ENCODE measurements at regions not wholly inside any gene's neighbourhood (a gene's known extent, or its start where the extent isn't known, plus 50 kb on each side); places are given as distances from the start of the nearest gene placed in this dataset.
"Not testable (repeated sequence)": the region's sequence is repeated elsewhere in the genome, so short reads cannot be mapped to it uniquely, and the experiment has no call there.

DNA sequence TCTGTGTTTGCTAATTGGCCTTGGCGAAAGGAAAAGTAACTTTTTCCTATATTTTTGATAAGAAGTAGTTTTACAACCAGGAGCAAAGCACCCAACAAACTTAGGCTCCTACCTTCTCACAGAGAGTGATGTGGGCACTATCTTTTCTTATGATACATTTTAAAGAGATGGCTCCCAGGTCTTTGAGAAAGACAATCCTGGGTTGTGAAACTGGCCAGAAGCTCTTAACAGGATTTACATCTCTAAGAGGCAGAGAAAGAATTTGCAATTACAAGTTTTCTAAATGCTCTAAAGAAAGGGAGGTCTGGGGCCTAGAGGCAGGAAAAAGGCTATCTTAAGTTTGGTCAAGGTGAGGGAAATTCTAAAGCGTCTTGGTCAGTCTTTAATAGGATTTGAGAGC, 609.7 kb downstream of the VGLL3 start:
- no peak overlapping the region for H2AFZ ChIP-seq (ENCODE audit: low read depth, low read length)
- no peaks in the 10 kb centered on the region for H3K79me2 ChIP-seq (ENCODE audit: low read length)
- no peaks in the 10 kb centered on the region for H3K9me3 ChIP-seq (ENCODE audit: insufficient read depth, low read length)
- TF ChIP-seq, protein P1, sequence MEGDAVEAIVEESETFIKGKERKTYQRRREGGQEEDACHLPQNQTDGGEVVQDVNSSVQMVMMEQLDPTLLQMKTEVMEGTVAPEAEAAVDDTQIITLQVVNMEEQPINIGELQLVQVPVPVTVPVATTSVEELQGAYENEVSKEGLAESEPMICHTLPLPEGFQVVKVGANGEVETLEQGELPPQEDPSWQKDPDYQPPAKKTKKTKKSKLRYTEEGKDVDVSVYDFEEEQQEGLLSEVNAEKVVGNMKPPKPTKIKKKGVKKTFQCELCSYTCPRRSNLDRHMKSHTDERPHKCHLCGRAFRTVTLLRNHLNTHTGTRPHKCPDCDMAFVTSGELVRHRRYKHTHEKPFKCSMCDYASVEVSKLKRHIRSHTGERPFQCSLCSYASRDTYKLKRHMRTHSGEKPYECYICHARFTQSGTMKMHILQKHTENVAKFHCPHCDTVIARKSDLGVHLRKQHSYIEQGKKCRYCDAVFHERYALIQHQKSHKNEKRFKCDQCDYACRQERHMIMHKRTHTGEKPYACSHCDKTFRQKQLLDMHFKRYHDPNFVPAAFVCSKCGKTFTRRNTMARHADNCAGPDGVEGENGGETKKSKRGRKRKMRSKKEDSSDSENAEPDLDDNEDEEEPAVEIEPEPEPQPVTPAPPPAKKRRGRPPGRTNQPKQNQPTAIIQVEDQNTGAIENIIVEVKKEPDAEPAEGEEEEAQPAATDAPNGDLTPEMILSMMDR (IDR thresholded peaks at IDR 0.05; ENCODE audit: low read depth, low read length), result no peak
- TF ChIP-seq EZH2phosphoT487 (IDR thresholded peaks at IDR 0.05; ENCODE audit: low read depth), result no peak
- H3K9ac ChIP-seq (ENCODE audit: low read length), result no peak overlapping the region
- H3K4me1 ChIP-seq (ENCODE audit: low read length), result no peaks in the 10 kb centered on the region
- no peak overlapping the region for H3K4me2 ChIP-seq (ENCODE audit: low read length)
- H3K27me3 ChIP-seq (ENCODE audit: low read depth, low read length), result no peaks in the 10 kb centered on the region
- no peak overlapping the region for H3K27ac ChIP-seq (ENCODE audit: low read length)
- no peaks in the 10 kb centered on the region for H3K36me3 ChIP-seq (replicated peaks; ENCODE audit: low read depth, low read length)
- H4K20me1 ChIP-seq (ENCODE audit: insufficient read depth, low read length), result no peaks in the 10 kb centered on the region
- no peak overlapping the region for H3K4me3 ChIP-seq (ENCODE audit: low read length)

DNA sequence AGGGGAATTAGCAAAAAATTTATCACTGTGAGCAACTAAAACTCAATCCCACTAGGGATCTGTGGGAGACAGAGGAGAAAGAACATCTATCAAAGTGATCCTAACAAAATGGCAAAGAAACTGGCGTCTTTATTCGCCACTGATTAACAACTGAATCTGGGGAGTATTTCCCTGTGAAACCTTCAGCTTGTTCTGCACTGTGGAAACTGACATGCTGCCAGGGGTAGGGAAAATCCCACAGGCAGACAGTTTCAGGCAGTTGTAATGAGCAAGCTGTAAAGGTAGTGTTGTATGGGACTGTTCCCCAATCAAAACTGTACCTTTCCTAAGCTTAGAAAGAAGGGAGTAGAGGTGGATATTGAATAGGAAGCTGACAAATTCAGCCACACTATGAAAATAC, 611.7 kb downstream of the VGLL3 start:
- Histone ChIP-seq H4K20me1 (ENCODE audit: insufficient read depth, low read length) (no peaks in the 10 kb centered on the region), H3K9me3 (ENCODE audit: insufficient read depth, low read length) (no peaks in the 10 kb centered on the region), H3K27me3 (ENCODE audit: low read depth, low read length) (no peaks in the 10 kb centered on the region), H3K9ac (ENCODE audit: low read length) (no peak overlapping the region), H3K4me1 (ENCODE audit: low read length) (no peaks in the 10 kb centered on the region), H3K4me3 (ENCODE audit: low read length) (no peak overlapping the region), H2AFZ (ENCODE audit: low read depth, low read length) (no peak overlapping the region), H3K4me2 (ENCODE audit: low read length) (no peak overlapping the region), H3K79me2 (ENCODE audit: low read length) (no peaks in the 10 kb centered on the region), H3K36me3 (replicated peaks; ENCODE audit: low read depth, low read length) (no peaks in the 10 kb centered on the region), H3K27ac (ENCODE audit: low read length) (no peak overlapping the region)
- TF ChIP-seq, protein P1 (IDR thresholded peaks at IDR 0.05; ENCODE audit: low read depth, low read length), result no peak
- no peak for TF ChIP-seq EZH2phosphoT487 (IDR thresholded peaks at IDR 0.05; ENCODE audit: low read depth)

- Histone ChIP-seq H3K9ac (ENCODE audit: low read length) (no peak overlapping the region), H3K79me2 (ENCODE audit: low read length) (no peaks in the 10 kb centered on the region), H3K27me3 (ENCODE audit: low read depth, low read length) (no peaks in the 10 kb centered on the region), H3K4me2 (ENCODE audit: low read length) (no peak overlapping the region), H3K36me3 (replicated peaks; ENCODE audit: low read depth, low read length) (no peaks in the 10 kb centered on the region), H3K4me1 (ENCODE audit: low read length) (no peaks in the 10 kb centered on the region), H3K4me3 (ENCODE audit: low read length) (no peak overlapping the region), H3K27ac (ENCODE audit: low read length) (no peak overlapping the region), H3K9me3 (ENCODE audit: insufficient read depth, low read length) (no peaks in the 10 kb centered on the region), H4K20me1 (ENCODE audit: insufficient read depth, low read length) (no peaks in the 10 kb centered on the region), H2AFZ (ENCODE audit: low read depth, low read length) (no peak overlapping the region)
- no peak for TF ChIP-seq EZH2phosphoT487 (IDR thresholded peaks at IDR 0.05; ENCODE audit: low read depth)
- TF ChIP-seq, protein P1 (IDR thresholded peaks at IDR 0.05; ENCODE audit: low read depth, low read length), result no peak
Observed at GRCh38 chr3:86378829-86379228, 612.1 kb downstream of the VGLL3 start.

GRCh38 chr3:86335566-86335965, 655.4 kb downstream of the VGLL3 start:
- H4K20me1 ChIP-seq (ENCODE audit: insufficient read depth, low read length); H3K36me3 ChIP-seq (replicated peaks; ENCODE audit: low read depth, low read length); H3K4me3 ChIP-seq (ENCODE audit: low read length): not testable (repeated sequence)

GRCh38 chr3:86333636-86334035, 657.3 kb downstream of the VGLL3 start:
- Histone ChIP-seq H3K79me2 (ENCODE audit: low read length) (no peaks in the 10 kb centered on the region), H3K4me3 (ENCODE audit: low read length) (no peak overlapping the region), H3K36me3 (replicated peaks; ENCODE audit: low read depth, low read length) (no peaks in the 10 kb centered on the region), H3K9ac (ENCODE audit: low read length) (no peak overlapping the region), H3K9me3 (ENCODE audit: insufficient read depth, low read length) (no peaks in the 10 kb centered on the region), H3K4me1 (ENCODE audit: low read length) (peaks cover 13% of the 10 kb centered on the region), H3K4me2 (ENCODE audit: low read length) (no peak overlapping the region), H3K27me3 (ENCODE audit: low read depth, low read length) (no peaks in the 10 kb centered on the region), H3K27ac (ENCODE audit: low read length) (no peak overlapping the region), H4K20me1 (ENCODE audit: insufficient read depth, low read length) (no peaks in the 10 kb centered on the region), H2AFZ (ENCODE audit: low read depth, low read length) (no peak overlapping the region)
- no peak for TF ChIP-seq EZH2phosphoT487 (IDR thresholded peaks at IDR 0.05; ENCODE audit: low read depth)
- TF ChIP-seq, protein P1 (IDR thresholded peaks at IDR 0.05; ENCODE audit: low read depth, low read length), result no peak

More at GRCh38 chr3:86335566-86335965, 655.4 kb downstream of the VGLL3 start:
- not testable (repeated sequence) for H3K27ac ChIP-seq (ENCODE audit: low read length); H3K4me2 ChIP-seq (ENCODE audit: low read length); H3K79me2 ChIP-seq (ENCODE audit: low read length); H2AFZ ChIP-seq (ENCODE audit: low read depth, low read length); H3K9ac ChIP-seq (ENCODE audit: low read length); H3K27me3 ChIP-seq (ENCODE audit: low read depth, low read length); H3K9me3 ChIP-seq (ENCODE audit: insufficient read depth, low read length)
- peaks cover 13% of the 10 kb centered on the region for H3K4me1 ChIP-seq (ENCODE audit: low read length)
